Right lobe of liver (tissue), 4 donors: ENCODE measurements at regions not wholly inside any gene's neighbourhood (a gene's known extent, or its start where the extent isn't known, plus 50 kb on each side); places are given as distances from the start of the nearest gene placed in this dataset.

Source experiments
- CTCF ChIP-seq, 4 donors: fragments of 200-600 bp in 3 of 4; fragments of 450-650 bp in 1 of 4; IDR thresholded peaks; one replicate each; pipeline versions ENCODE4 v1.5.1 to v1.8.0; 2016 to 2022; ENCODE audit warnings: antibody characterized with exemption in 4 of 4, mild to moderate bottlenecking in 2 of 4
- POLR2A ChIP-seq: fragments of 450-650 bp; IDR thresholded peaks from one replicate; pipeline ENCODE4 v1.6.1; 2017; ENCODE audit warnings: antibody characterized with exemption, mild to moderate bottlenecking
- donor health status: DM: no; HTN: no; CAD: no.
- donor health status: DM: no; HTN: no; CAD: no.
- donor health status: DM: no; HTN: yes; CAD: no.

DNA sequence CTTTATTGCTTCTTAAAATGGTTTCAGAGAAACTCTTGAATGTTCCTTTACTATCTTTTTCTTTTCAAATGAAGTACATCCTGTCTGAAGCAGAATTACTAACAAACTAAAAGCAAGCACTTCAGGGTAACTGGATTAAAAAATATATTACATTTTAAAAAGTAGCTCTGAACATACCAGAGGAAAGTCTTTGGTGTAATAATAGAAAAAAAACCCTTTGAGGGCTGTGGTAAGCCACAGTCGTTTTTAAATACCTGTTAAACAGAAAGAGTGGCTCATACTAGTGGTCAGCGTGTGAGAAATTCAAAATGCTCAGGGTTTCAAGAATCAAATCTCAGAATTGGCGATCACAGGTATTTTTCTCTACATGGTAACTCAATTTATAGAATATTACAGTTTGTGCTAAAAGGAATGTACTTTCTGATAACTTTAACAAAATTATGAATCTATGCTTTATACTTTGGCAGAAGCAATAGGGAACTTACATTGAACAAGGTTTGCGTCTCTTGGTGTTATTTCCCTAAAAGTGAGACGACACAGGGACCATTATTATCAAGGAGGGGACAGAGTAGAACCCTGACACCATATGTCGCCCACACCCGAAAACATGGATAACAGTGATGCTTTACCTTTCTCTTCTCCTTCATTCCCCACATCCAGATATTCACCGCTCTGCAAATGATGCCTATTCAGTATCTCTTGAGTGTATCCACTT, 97.0 kb upstream of the DPH5 start:
- TF ChIP-seq POLR2A (no peak), CTCF (IDR thresholded peaks at IDR 0.05) (no peak)
